Bronchial epithelial cell (primary cell): ENCODE measurements at regions not wholly inside any gene's neighbourhood (a gene's known extent, or its start where the extent isn't known, plus 50 kb on each side); places are given as distances from the start of the nearest gene placed in this dataset.
A peak's percentile ranks its signal among the peaks of the same experiment; 100 is the strongest.

Source experiments
- DNase-seq: peaks from one replicate; pipeline ENCODE4 v3.0.0-alpha.2; 2010; ENCODE audit warnings: low read depth
- FAIRE-seq: peaks from 2 replicates; lab custom pipeline; 2011; peaks lifted over from hg19 to GRCh38; lab: Jason Lieb, UNC
- H3K27me3 ChIP-seq: 2 replicates; pipeline ENCODE4 v1.5.1; 2011; ENCODE audit warnings: low read length; ENCODE audit not compliant: control insufficient read depth, insufficient read depth
- H3K36me3 ChIP-seq: 2 replicates; pipeline ENCODE4 v1.5.1; 2011; ENCODE audit warnings: low read length; ENCODE audit not compliant: control insufficient read depth, insufficient read depth
- H3K4me3 ChIP-seq: 2 replicates; pipeline ENCODE4 v1.5.1; 2011; ENCODE audit warnings: mild to moderate bottlenecking, low read depth, low read length, control low read depth
- TF ChIP-seq, protein P1 (sequence below): IDR thresholded peaks from 2 replicates; pipeline ENCODE4 v1.5.1; 2011; ENCODE audit warnings: mild to moderate bottlenecking, moderate library complexity, low read length, control low read depth, inconsistent platforms; ENCODE audit not compliant: insufficient read depth, severe bottlenecking

DNA sequence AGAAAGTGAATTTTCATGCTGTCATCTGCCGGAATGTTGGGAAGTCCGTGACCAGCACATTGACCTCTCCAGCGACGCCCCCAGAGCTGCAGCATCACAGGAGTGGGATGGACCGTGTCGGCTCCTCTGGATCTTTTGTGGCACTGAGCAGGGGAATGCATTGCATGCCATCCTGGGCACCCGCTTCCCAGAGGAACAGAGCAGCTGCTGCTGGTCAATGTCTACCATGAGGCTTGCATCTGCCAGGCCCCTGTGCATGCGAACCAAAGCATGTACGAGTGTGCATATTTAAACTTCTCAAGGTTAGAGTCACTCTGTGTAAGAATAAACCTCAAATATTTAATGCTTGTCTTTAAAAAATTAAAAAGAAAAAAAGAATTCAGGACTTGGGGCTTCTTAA lies 414.8 kb downstream of the GADD45G start:
- TF ChIP-seq, protein P1, sequence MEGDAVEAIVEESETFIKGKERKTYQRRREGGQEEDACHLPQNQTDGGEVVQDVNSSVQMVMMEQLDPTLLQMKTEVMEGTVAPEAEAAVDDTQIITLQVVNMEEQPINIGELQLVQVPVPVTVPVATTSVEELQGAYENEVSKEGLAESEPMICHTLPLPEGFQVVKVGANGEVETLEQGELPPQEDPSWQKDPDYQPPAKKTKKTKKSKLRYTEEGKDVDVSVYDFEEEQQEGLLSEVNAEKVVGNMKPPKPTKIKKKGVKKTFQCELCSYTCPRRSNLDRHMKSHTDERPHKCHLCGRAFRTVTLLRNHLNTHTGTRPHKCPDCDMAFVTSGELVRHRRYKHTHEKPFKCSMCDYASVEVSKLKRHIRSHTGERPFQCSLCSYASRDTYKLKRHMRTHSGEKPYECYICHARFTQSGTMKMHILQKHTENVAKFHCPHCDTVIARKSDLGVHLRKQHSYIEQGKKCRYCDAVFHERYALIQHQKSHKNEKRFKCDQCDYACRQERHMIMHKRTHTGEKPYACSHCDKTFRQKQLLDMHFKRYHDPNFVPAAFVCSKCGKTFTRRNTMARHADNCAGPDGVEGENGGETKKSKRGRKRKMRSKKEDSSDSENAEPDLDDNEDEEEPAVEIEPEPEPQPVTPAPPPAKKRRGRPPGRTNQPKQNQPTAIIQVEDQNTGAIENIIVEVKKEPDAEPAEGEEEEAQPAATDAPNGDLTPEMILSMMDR, result no peak
- Histone ChIP-seq H3K36me3 (no peaks in the 10 kb centered on the region), H3K4me3 (no peak overlapping the region), H3K27me3 (no peaks in the 10 kb centered on the region)
- no peak for DNase-seq
- no peak for FAIRE-seq

DNA sequence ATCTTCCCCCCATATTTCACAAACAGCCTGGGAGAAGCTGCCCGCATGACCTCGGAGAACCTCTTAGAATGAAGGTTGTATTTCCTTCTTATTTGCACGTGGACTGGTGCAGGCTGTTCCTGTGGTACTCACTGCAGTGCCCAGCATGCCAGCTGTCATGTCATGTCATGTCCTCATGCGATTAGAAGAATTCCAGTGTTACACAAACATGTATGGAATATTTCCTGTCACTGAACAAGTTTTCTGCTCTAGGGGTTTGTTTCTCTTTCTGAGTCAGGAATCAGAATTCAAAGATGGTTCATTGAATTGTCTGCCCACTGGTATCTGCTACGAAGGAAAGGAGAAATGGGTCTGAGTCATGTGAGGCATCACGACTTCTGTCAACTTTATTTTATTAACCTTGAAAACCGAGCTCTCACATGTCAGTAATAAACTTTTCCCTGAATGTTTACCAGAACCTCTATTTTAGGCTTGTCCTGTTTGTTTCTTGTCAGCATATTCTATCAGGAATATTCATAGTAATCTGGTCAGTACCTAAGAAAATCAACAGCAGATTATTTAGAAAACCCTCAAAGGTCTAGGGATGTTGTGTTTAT lies 415.6 kb downstream of the GADD45G start:
- TF ChIP-seq, protein P1, result no peak
- FAIRE-seq (peak; percentile 97), DNase-seq (peak; percentile 93)
- Histone ChIP-seq H3K27me3 (no peaks in the 10 kb centered on the region), H3K36me3 (no peaks in the 10 kb centered on the region), H3K4me3 (no peak overlapping the region)

DNA sequence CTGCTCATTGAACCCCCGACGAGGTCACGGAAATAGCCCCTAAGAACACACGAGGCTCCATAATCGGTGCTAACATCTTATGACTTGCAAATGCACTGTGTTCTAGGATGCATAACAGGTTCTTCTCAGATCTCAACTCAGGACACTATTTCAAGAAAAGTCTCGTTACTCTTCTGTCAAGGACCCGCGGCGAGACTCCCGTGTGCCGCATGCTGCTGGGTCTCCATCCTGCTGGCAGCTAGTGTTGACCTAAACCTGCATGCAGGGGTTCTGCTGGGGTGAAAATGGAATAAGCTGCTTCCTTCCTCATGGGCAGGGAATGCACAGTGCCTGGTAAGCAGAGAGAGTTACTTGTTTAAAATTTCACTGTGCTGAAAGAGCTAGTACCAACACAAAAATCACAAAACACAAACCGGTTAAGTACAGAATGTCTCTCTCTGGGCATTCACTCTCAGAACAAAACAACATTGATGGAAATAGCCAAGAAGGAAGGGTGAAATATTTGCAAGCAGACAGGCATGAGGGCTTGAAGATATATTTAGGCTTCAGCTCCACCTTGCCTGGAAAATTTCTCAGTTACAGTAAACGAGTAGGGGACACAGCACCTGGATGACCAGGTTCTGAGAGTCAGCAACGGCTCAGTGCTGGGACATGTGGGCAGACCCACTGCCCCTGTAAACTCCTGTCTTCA lies 416.5 kb downstream of the GADD45G start:
- FAIRE-seq (no peak), DNase-seq (no peak)
- TF ChIP-seq, protein P1, result no peak

DNA sequence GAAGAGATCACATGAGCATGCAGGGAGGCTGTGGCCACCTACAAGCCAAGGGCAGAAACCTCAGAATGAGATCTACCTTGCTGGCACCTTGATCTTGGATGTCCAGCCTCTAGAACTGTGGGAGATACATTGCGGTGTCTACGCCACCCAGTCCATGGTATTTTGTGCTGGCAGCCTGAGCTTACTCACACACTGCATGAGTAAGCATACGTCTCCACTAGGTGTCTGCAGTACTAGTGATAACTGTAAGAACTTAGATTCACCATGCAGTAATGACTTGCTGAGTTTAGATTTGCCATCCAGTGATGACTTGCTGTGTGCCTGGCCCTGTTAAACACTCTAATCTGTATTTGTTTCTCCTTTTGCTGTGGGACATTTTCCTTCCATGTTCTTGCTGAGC lies 417.7 kb downstream of the GADD45G start:
- no peaks in the 10 kb centered on the region for H3K27me3 ChIP-seq
- DNase-seq, result peak; percentile 70
- TF ChIP-seq, protein P1, result no peak
- FAIRE-seq, result no peak
- no peaks in the 10 kb centered on the region for H3K36me3 ChIP-seq
- H3K4me3 ChIP-seq, result no peak overlapping the region

More for the DNA sequence above, 416.5 kb downstream of the GADD45G start:
- Histone ChIP-seq H3K27me3 (no peaks in the 10 kb centered on the region), H3K36me3 (no peaks in the 10 kb centered on the region), H3K4me3 (no peak overlapping the region)

DNA sequence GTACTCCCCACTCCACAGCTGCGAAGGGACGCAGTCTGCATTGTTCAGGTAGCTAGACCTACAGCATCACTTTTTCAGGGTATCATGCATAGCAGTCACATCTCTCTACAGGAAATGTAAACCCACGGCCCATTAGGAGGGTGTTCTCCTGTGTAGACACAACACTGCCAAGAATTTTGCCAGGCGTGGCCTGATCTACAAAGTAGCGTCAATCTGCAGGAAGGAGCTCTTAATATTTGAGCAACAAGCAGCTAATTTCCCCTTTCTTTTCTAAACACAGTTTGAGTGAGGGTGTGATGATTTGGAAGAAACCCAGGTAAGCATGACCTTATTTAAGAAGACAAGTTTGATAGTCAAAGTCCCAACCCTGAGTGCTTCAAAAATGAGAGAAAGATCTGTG lies 419.0 kb downstream of the GADD45G start:
- H3K4me3 ChIP-seq, result no peak overlapping the region
- no peak for FAIRE-seq
- no peaks in the 10 kb centered on the region for H3K27me3 ChIP-seq
- DNase-seq, result no peak
- TF ChIP-seq, protein P1, result no peak
- H3K36me3 ChIP-seq, result no peaks in the 10 kb centered on the region
